CD4-positive, alpha-beta T cell (primary cell): ENCODE measurements at regions not wholly inside any gene's neighbourhood (a gene's known extent, or its start where the extent isn't known, plus 50 kb on each side); places are given as distances from the start of the nearest gene placed in this dataset.
A peak's percentile ranks its signal among the peaks of the same experiment; 100 is the strongest.

Experiments used
- ATAC-seq: fragments of 200-7000 bp; cut with Tn5 transposase; one replicate; pipeline ENCODE4 v1.10.0; 2022; ENCODE audit warnings: mild to moderate bottlenecking; ENCODE audit not compliant: poor library complexity
- CTCF ChIA-PET: fragments of 350-600 bp; sonication (Branson Sonifier 250); formaldehyde crosslinking; loops from one replicate; lab custom pipeline; 2021; ENCODE audit warnings: antibody characterized with exemption, inconsistent platforms; lab: Charles Lee
- POLR2A ChIA-PET: fragments of 350-600 bp; sonication (Branson Sonifier 250); formaldehyde crosslinking; loops from one replicate; lab custom pipeline; 2021; ENCODE audit warnings: antibody characterized with exemption, inconsistent platforms; lab: Charles Lee
- DNase-seq, 14 experiments: peaks; one replicate each; pipeline ENCODE4 v3.0.0-alpha.2; 2013 to 2020; ENCODE audit warnings: mixed read lengths in 2 of 14
- H3K27ac ChIP-seq, 2 donors: one replicate each; pipeline versions ENCODE4 v1.5.1 to v1.7.0; 2013; ENCODE audit warnings: low read length in 2 of 2, low read depth in 1 of 2, mild to moderate bottlenecking in 1 of 2
- H3K27me3 ChIP-seq, 2 experiments: 1 replicate in 1 of 2; 2 replicates in 1 of 2; pipeline versions ENCODE4 v1.6.1 to v1.7.0; 2013; ENCODE audit warnings: low read length in 2 of 2, control low read depth in 1 of 2, mild to moderate bottlenecking in 1 of 2, moderate library complexity in 1 of 2; ENCODE audit not compliant: insufficient read depth in 2 of 2, control insufficient read depth in 1 of 2
- H3K36me3 ChIP-seq: one replicate; pipeline ENCODE4 v1.6.1; 2013; ENCODE audit warnings: low read length, control low read depth; ENCODE audit not compliant: insufficient read depth
- H3K4me1 ChIP-seq: one replicate; pipeline ENCODE4 v1.6.1; 2013; ENCODE audit warnings: low read length, control low read depth; ENCODE audit not compliant: insufficient read depth
- H3K4me3 ChIP-seq: one replicate; pipeline ENCODE4 v1.5.1; 2013; ENCODE audit warnings: mild to moderate bottlenecking, low read length, moderate library complexity
- H3K9me3 ChIP-seq, 2 experiments: 1 replicate in 1 of 2; 2 replicates in 1 of 2; pipeline versions ENCODE4 v1.6.1 to v1.7.0; 2013; ENCODE audit warnings: low read length in 2 of 2, mild to moderate bottlenecking in 2 of 2, control low read depth in 1 of 2, moderate library complexity in 1 of 2; ENCODE audit not compliant: control insufficient read depth in 1 of 2, insufficient read depth in 1 of 2
- H3K27ac Mint-ChIP-seq: one replicate; pipeline ENCODE4 v1.8.0; 2020; ENCODE audit warnings: mixed read lengths
- H3K27me3 Mint-ChIP-seq: one replicate; pipeline ENCODE4 v1.8.0; 2021; ENCODE audit warnings: mixed read lengths
- H3K36me3 Mint-ChIP-seq: one replicate; pipeline ENCODE4 v1.8.0; 2021; ENCODE audit warnings: low read depth, mixed read lengths
- H3K4me1 Mint-ChIP-seq: one replicate; pipeline ENCODE4 v1.8.0; 2021; ENCODE audit warnings: low read depth, mixed read lengths
- H3K4me3 Mint-ChIP-seq: one replicate; pipeline ENCODE4 v1.8.0; 2020; ENCODE audit warnings: mild to moderate bottlenecking, mixed read lengths
- H3K9me3 Mint-ChIP-seq: one replicate; pipeline ENCODE4 v1.8.0; 2020; ENCODE audit warnings: mixed read lengths
- intact Hi-C, 2 experiments: fragments of 100-400 bp; cut with DNase I in 1 of 2; cut with micrococcal nuclease in 1 of 2; formaldehyde crosslinking; loops; one replicate each; pipeline versions ENCODE4 v1.15.1 to v1.9.0; 2023 to 2025; cut with DNase I, micrococcal nuclease
- TF ChIP-seq, protein P1 (sequence below): fragments of 200-600 bp; IDR thresholded peaks from one replicate; pipeline ENCODE4 v1.8.0; 2022; ENCODE audit warnings: antibody characterized with exemption, mild to moderate bottlenecking

DNA sequence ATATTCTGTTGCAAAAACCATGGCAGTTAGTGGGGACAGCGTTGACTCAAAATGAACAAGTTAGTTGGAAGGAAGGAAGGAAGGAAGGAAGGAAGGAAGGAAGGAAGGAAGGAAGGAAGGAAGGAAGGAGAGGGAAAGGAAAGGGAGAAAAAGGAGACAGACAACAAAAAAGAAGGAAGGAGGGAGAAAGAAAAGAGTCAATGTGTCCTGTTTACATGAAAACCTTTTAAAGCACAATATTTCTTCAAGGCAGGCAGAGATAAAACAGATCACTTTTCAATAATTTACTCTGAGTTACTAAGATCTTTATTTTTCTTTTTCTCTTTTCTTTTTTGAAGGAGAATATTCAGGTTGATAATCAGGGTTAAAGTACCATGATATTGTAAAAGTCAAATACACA lies 99.4 kb downstream of the CCER1 start:
- TF ChIP-seq, protein P1, sequence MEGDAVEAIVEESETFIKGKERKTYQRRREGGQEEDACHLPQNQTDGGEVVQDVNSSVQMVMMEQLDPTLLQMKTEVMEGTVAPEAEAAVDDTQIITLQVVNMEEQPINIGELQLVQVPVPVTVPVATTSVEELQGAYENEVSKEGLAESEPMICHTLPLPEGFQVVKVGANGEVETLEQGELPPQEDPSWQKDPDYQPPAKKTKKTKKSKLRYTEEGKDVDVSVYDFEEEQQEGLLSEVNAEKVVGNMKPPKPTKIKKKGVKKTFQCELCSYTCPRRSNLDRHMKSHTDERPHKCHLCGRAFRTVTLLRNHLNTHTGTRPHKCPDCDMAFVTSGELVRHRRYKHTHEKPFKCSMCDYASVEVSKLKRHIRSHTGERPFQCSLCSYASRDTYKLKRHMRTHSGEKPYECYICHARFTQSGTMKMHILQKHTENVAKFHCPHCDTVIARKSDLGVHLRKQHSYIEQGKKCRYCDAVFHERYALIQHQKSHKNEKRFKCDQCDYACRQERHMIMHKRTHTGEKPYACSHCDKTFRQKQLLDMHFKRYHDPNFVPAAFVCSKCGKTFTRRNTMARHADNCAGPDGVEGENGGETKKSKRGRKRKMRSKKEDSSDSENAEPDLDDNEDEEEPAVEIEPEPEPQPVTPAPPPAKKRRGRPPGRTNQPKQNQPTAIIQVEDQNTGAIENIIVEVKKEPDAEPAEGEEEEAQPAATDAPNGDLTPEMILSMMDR, result no peak
- intact Hi-C loops, result loop anchor here (2.0 to 5.0 kb wide), 2 partner anchors 1313 kb away; no protein-coding TSS in a partner anchor
- H3K4me1 Mint-ChIP-seq, result no peaks in the 10 kb centered on the region
- DNase-seq (no peak), ATAC-seq (no peak)
- no peak overlapping the region for H3K27ac Mint-ChIP-seq
- CTCF ChIA-PET, result no interaction called here
- no peaks in the 10 kb centered on the region for H3K27me3 Mint-ChIP-seq
- H3K36me3 Mint-ChIP-seq, result no peaks in the 10 kb centered on the region
- Histone ChIP-seq H3K4me1 (no peaks in the 10 kb centered on the region), H3K9me3 (no peaks in the 10 kb centered on the region), H3K27ac (no peak overlapping the region), H3K27me3 (no peaks in the 10 kb centered on the region), H3K36me3 (no peaks in the 10 kb centered on the region), H3K4me3 (no peak overlapping the region)
- no peak overlapping the region for H3K4me3 Mint-ChIP-seq
- POLR2A ChIA-PET, result no interaction called here
- no peaks in the 10 kb centered on the region for H3K9me3 Mint-ChIP-seq

DNA sequence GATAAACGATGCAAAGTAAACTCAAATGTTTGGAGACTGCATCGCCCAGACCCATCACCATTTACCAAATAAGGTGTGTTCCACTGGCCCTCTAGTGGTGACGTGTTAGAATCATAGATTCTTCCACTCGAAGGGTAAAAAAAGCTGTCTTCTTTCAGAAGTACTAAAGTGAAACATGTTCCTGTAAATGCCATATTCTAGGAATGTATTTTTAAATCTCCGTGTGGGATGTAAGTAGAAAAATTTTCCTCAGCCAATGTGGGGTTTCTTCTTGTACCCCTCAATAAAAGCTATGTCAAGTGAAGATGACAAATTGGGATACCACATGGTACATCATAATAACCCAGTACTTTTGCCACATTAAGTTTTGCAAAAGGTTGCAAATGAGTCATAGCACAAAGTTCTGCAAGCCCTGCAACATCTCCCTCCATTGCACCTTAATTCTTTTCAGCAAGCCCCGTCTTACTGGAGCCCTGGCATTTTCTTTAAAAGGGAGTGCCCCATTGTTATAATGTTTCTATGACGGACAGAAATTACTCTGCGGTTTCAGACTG lies 100.8 kb downstream of the CCER1 start:
- Mint-ChIP-seq H3K4me1 (no peaks in the 10 kb centered on the region), H3K27ac (no peak overlapping the region), H3K36me3 (no peaks in the 10 kb centered on the region), H3K27me3 (no peaks in the 10 kb centered on the region), H3K4me3 (no peak overlapping the region), H3K9me3 (no peaks in the 10 kb centered on the region)
- Histone ChIP-seq H3K4me1 (no peaks in the 10 kb centered on the region), H3K27ac (no peak overlapping the region), H3K9me3 (no peaks in the 10 kb centered on the region), H3K27me3 (no peaks in the 10 kb centered on the region), H3K36me3 (no peaks in the 10 kb centered on the region), H3K4me3 (no peak overlapping the region)
- TF ChIP-seq, protein P1, result peak; percentile 61
- POLR2A ChIA-PET, result no interaction called here
- peak in 3 of 14 experiments; percentile 18 to 36 (median 26) for DNase-seq
- intact Hi-C loops, result loop anchor here in 1 of 2 experiments (2.0 kb wide), 1 partner anchor 1311 kb away; no protein-coding TSS in a partner anchor
- CTCF ChIA-PET, result interaction anchor here (0.7 kb wide), 1 partner anchor 9 kb away, joined by 3 read pairs; no protein-coding TSS in a partner anchor
- ATAC-seq, result peak; percentile 49

DNA sequence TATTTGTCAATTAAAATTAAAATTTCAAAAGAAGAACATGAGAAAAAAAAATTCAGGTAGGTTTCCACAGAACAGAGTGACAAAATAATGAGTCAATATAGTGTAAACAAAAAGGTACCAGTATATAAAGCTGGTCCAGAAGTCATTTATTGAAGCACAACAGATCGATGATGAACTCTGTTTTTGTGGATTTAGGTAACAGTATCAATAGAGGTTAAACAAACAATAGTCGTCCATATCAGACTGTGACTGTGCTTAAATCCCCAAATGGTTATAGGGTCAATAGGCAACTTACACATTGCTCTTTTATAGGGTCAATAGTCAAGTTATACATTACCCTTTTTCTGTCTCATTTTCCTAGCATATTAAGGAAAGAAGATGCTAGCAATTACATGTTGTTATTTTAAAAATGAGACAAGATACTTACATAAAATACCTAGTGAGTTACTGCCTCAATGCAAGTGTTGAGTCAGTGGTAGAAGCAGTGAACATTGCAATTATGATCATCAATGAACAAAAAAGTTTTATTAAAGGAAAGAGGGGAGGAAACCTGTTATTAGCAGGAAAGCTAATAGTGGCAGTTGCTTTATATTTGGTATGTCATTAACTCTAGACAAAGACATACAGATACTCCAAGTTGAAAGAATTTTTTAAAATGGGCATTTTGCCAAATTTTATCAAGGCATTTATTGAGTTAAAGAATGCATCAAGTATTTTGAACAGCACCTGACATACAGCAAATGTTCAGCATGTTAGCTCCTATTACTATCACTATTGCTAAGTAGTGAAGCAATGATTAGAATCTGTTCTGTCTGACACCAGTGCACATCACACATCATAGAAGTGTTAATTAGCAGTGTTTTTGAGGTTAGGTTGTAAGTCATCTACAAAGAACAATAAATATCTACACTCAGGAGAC lies 102.9 kb downstream of the CCER1 start:
- Histone ChIP-seq H3K4me3 (no peak overlapping the region), H3K9me3 (no peaks in the 10 kb centered on the region), H3K4me1 (no peaks in the 10 kb centered on the region), H3K27me3 (no peaks in the 10 kb centered on the region), H3K36me3 (no peaks in the 10 kb centered on the region), H3K27ac (no peak overlapping the region)
- Mint-ChIP-seq H3K4me3 (no peak overlapping the region), H3K36me3 (no peaks in the 10 kb centered on the region), H3K4me1 (no peaks in the 10 kb centered on the region), H3K27ac (no peak overlapping the region), H3K27me3 (no peaks in the 10 kb centered on the region), H3K9me3 (no peaks in the 10 kb centered on the region)
- CTCF ChIA-PET, result no interaction called here
- TF ChIP-seq, protein P1, result no peak
- DNase-seq, result no peak
- no peak for ATAC-seq
- POLR2A ChIA-PET, result no interaction called here
- intact Hi-C loops, result no loop called here
